SK-N-MC (cell line): ENCODE measurements at regions not wholly inside any gene's neighbourhood (a gene's known extent, or its start where the extent isn't known, plus 50 kb on each side); places are given as distances from the start of the nearest gene placed in this dataset.

Experiments
- EZH2 ChIP-seq: fragments of 200-600 bp; sonication (generic); IDR thresholded peaks from one replicate; pipeline ENCODE4 v1.6.1; 2017; ENCODE audit warnings: antibody characterized with exemption
- FOXP2 ChIP-seq: optimal IDR thresholded peaks from 2 replicates; pipeline ENCODE3; 2011; ENCODE audit warnings: mild to moderate bottlenecking, moderate library complexity; ENCODE audit not compliant: insufficient read depth; ENCODE audit errors: extremely low read length, control extremely low read depth
- POLR2AphosphoS5 ChIP-seq: IDR thresholded peaks from 2 replicates; pipeline ENCODE4 v1.6.1; 2012; ENCODE audit warnings: mild to moderate bottlenecking, low read depth, low read length, borderline replicate concordance

DNA sequence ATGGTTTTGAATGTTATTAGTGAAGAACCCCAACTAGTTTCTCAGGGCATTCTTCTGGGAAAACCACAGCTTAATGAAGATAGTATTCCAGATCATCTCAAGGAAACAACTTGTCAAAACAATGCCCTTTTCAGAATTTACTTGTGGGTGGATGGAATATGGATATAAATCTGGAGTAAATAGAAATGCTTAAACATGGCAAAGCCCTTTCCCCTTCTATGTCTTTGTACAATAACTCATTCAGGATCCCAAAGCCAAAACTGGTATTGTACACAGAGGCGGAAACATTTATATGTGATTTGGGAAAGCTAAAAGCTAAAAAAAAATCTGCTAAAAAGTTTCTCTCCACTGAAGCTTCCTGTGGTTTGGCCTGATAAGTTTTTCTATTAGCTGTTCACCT lies 55.5 kb upstream of the RGS5 start:
- TF ChIP-seq EZH2 (no peak), POLR2AphosphoS5 (no peak), FOXP2 (no peak)
